ENCODE measurements at regions not wholly inside any gene's neighbourhood (a gene's known extent, or its start where the extent isn't known, plus 50 kb on each side); places are given as distances from the start of the nearest gene placed in this dataset.
"Not testable (repeated sequence)": the region's sequence is repeated elsewhere in the genome, so short reads cannot be mapped to it uniquely, and the experiment has no call there.

GRCh38 chr3:152667267-152667666 lies 167.7 kb upstream of the P2RY1 start:
- no peak for DNase-seq (ENCODE audit: low read depth)

- DNase-seq (ENCODE audit: low read depth), result no peak
Measured at GRCh38 chr3:152669560-152669959, 165.4 kb upstream of the P2RY1 start.

- no peak for DNase-seq (ENCODE audit: low read depth)
Measured at GRCh38 chr3:152671446-152672319, 163.2 kb upstream of the P2RY1 start.

GRCh38 chr3:152672320-152672649 lies 162.6 kb upstream of the P2RY1 start:
- no peak for DNase-seq (ENCODE audit: low read depth)

- no peak for DNase-seq (ENCODE audit: low read depth)
Measured at GRCh38 chr3:152676810-152677379, 158.0 kb upstream of the P2RY1 start.

- DNase-seq (ENCODE audit: low read depth), result no peak
Measured at GRCh38 chr3:152677491-152677890, 157.4 kb upstream of the P2RY1 start.

- DNase-seq (ENCODE audit: low read depth), result no peak
Measured at GRCh38 chr3:152682477-152682876, 152.5 kb upstream of the P2RY1 start.

- DNase-seq (ENCODE audit: low read depth), result no peak
Measured at GRCh38 chr3:152683521-152683999, 151.4 kb upstream of the P2RY1 start.

GRCh38 chr3:152684279-152684678 lies 150.7 kb upstream of the P2RY1 start:
- no peak for DNase-seq (ENCODE audit: low read depth)

- DNase-seq (ENCODE audit: low read depth), result no peak
Measured at GRCh38 chr3:152688313-152688712, 146.6 kb upstream of the P2RY1 start.

- not testable (repeated sequence) for DNase-seq (ENCODE audit: low read depth)
Measured at GRCh38 chr3:152692326-152692725, 142.6 kb upstream of the P2RY1 start.

- DNase-seq (ENCODE audit: low read depth), result not testable (repeated sequence)
Measured at GRCh38 chr3:152693521-152694250, 141.2 kb upstream of the P2RY1 start.

- no peak for DNase-seq (ENCODE audit: low read depth)
Measured at GRCh38 chr3:152695840-152696239, 139.1 kb upstream of the P2RY1 start.

- no peak for DNase-seq (ENCODE audit: low read depth)
Measured at GRCh38 chr3:152696962-152697361, 138.0 kb upstream of the P2RY1 start.

GRCh38 chr3:152703245-152703890 lies 131.6 kb upstream of the P2RY1 start:
- no peak for DNase-seq (ENCODE audit: low read depth)

- no peak for DNase-seq (ENCODE audit: low read depth)
Measured at GRCh38 chr3:152706991-152707713, 127.8 kb upstream of the P2RY1 start.

- no peak for DNase-seq (ENCODE audit: low read depth)
Measured at GRCh38 chr3:152709659-152710058, 125.3 kb upstream of the P2RY1 start.

GRCh38 chr3:152710549-152710948 lies 124.4 kb upstream of the P2RY1 start:
- DNase-seq (ENCODE audit: low read depth), result no peak

GRCh38 chr3:152713989-152714388 lies 120.9 kb upstream of the P2RY1 start:
- DNase-seq (ENCODE audit: low read depth), result no peak

GRCh38 chr3:152714507-152714906 lies 120.4 kb upstream of the P2RY1 start:
- no peak for DNase-seq (ENCODE audit: low read depth)

GRCh38 chr3:152717252-152717651 lies 117.7 kb upstream of the P2RY1 start:
- DNase-seq (ENCODE audit: low read depth), result no peak

- DNase-seq (ENCODE audit: low read depth), result no peak
Measured at GRCh38 chr3:152718810-152719209, 116.1 kb upstream of the P2RY1 start.

All from CMK (cell line).